ENCODE measurements at regions not wholly inside any gene's neighbourhood (a gene's known extent, or its start where the extent isn't known, plus 50 kb on each side); places are given as distances from the start of the nearest gene placed in this dataset.
"Not testable (repeated sequence)": the region's sequence is repeated elsewhere in the genome, so short reads cannot be mapped to it uniquely, and the experiment has no call there.

DNA sequence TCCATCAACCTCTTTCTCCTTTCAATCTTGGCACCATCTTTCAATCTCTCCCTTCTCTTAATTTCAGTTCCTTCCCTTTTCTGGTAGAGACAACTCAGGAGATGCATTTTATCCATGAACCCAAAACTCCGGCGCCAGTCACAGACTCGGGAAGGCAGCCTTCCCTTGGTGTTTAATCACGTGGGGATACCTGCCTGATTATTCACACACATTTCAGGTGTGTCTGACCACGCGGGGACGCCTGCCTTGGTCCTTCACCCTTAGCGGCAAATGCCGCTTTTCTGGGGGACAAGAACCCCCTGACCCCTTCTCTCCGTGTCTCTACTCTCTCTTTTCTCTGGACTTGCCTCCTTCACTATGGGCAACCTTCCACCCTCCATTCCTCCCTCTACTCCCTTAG lies 257.6 kb upstream of the GULP1 start:
- dilution Hi-C loops (cut with HindIII; ENCODE audit: low sequenced_read_pairs, unreplicated experiment); H2BK5ac ChIP-seq (ENCODE audit: low read depth, low read length, poor library complexity, severe bottlenecking); H3K4me2 ChIP-seq (ENCODE audit: low read depth, low read length); POLR2A ChIA-PET (ENCODE audit: unreplicated experiment); H3K9ac ChIP-seq (ENCODE audit: low read depth, low read length); H3K18ac ChIP-seq (ENCODE audit: low read depth, low read length); in situ Hi-C loops (cut with MboI; ENCODE audit: low sequenced_read_pairs); H4K91ac ChIP-seq (ENCODE audit: insufficient read depth, low read depth, low read length); CTCF ChIA-PET; BruUV-seq (replicated peaks); H2BK20ac ChIP-seq (ENCODE audit: low read depth, low read length); H3K4ac ChIP-seq (ENCODE audit: low read depth, low read length); H3K27me3 ChIP-seq (ENCODE audit: control insufficient read depth, insufficient read depth, low read length); ATAC-seq (ENCODE audit: low read depth); H4K8ac ChIP-seq (ENCODE audit: low read depth in 2 of 2, low read length in 2 of 2); H3K56ac ChIP-seq (ENCODE audit: extremely low read depth, insufficient read depth, low read length); H3K27ac ChIP-seq (ENCODE audit: insufficient read depth, low read length); H4K5ac ChIP-seq (ENCODE audit: low read depth, low read length); H3K9me1 ChIP-seq (ENCODE audit: insufficient read depth, low read length); intact Hi-C loops (cut with micrococcal nuclease); H3K4me1 ChIP-seq (ENCODE audit: control insufficient read depth, insufficient read depth, low read length); H3K79me1 ChIP-seq (ENCODE audit: low read depth in 1 of 2, low read length in 2 of 2); H3K9me3 ChIP-seq (ENCODE audit: control insufficient read depth, insufficient read depth, low read length); H2BK15ac ChIP-seq (ENCODE audit: low read depth, low read length); H2AK5ac ChIP-seq (ENCODE audit: low read depth, low read length); H3K14ac ChIP-seq (replicated peaks; ENCODE audit: low read depth, low read length); H2AK9ac ChIP-seq (replicated peaks; ENCODE audit: low read depth, low read length, poor library complexity); H3K23ac ChIP-seq (ENCODE audit: low read depth, low read length); H2BK120ac ChIP-seq (ENCODE audit: low read depth, low read length); DNase-seq; H3K4me3 ChIP-seq (ENCODE audit: insufficient read depth, low read depth, low read length); H3K36me3 ChIP-seq (ENCODE audit: control insufficient read depth, insufficient read depth, low read length); H2AFZ ChIP-seq (replicated peaks; ENCODE audit: low read length, poor library complexity); H4K20me1 ChIP-seq (ENCODE audit: insufficient read depth, low read length): not testable (repeated sequence)
- WGBS, 2 experiments (ENCODE audit: extremely low coverage in 2 of 2, insufficient read length in 1 of 2), result 100% methylated on average over 1 of the region's 10 CpGs; no CpG with 5 or more reads in 1 of the 2 experiments

DNA sequence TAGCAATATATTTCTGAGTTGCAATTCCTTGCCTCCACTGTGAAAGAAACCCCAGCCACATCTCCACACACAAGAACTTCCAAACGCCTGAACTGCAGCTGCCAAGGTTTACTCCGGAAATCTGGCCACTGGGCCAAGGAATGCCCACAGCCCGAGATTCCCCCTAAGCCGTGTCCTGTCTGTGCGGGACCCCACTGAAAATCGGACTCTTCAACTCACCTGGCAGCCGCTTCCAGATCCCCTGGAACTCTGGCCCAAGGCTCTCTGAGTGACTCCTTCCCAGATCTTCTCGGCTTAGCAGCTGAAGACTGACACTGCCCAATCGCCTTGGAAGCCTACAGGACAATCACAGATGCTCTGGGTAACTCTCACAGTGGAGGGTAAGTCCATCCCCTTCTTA lies 256.3 kb upstream of the GULP1 start:
- H3K4ac ChIP-seq (ENCODE audit: low read depth, low read length); CTCF ChIA-PET; H3K14ac ChIP-seq (replicated peaks; ENCODE audit: low read depth, low read length); H4K91ac ChIP-seq (ENCODE audit: insufficient read depth, low read depth, low read length); H3K4me1 ChIP-seq (ENCODE audit: control insufficient read depth, insufficient read depth, low read length); H2BK20ac ChIP-seq (ENCODE audit: low read depth, low read length); BruUV-seq (replicated peaks); dilution Hi-C loops (cut with HindIII; ENCODE audit: low sequenced_read_pairs, unreplicated experiment); H3K4me2 ChIP-seq (ENCODE audit: low read depth, low read length); H4K5ac ChIP-seq (ENCODE audit: low read depth, low read length); H2BK15ac ChIP-seq (ENCODE audit: low read depth, low read length); in situ Hi-C loops (cut with MboI; ENCODE audit: low sequenced_read_pairs); H3K4me3 ChIP-seq (ENCODE audit: insufficient read depth, low read depth, low read length); H3K23ac ChIP-seq (ENCODE audit: low read depth, low read length); H2AK5ac ChIP-seq (ENCODE audit: low read depth, low read length); H3K9ac ChIP-seq (ENCODE audit: low read depth, low read length); H3K18ac ChIP-seq (ENCODE audit: low read depth, low read length); ATAC-seq (ENCODE audit: low read depth); H3K27me3 ChIP-seq (ENCODE audit: control insufficient read depth, insufficient read depth, low read length); intact Hi-C loops (cut with micrococcal nuclease); H3K9me3 ChIP-seq (ENCODE audit: control insufficient read depth, insufficient read depth, low read length); H3K27ac ChIP-seq (ENCODE audit: insufficient read depth, low read length); H4K8ac ChIP-seq (ENCODE audit: low read depth in 2 of 2, low read length in 2 of 2); H3K9me1 ChIP-seq (ENCODE audit: insufficient read depth, low read length); DNase-seq; H4K20me1 ChIP-seq (ENCODE audit: insufficient read depth, low read length); H3K56ac ChIP-seq (ENCODE audit: extremely low read depth, insufficient read depth, low read length); H3K79me1 ChIP-seq (ENCODE audit: low read depth in 1 of 2, low read length in 2 of 2); POLR2A ChIA-PET (ENCODE audit: unreplicated experiment); H2AK9ac ChIP-seq (replicated peaks; ENCODE audit: low read depth, low read length, poor library complexity); H3K36me3 ChIP-seq (ENCODE audit: control insufficient read depth, insufficient read depth, low read length); H2BK5ac ChIP-seq (ENCODE audit: low read depth, low read length, poor library complexity, severe bottlenecking); H2AFZ ChIP-seq (replicated peaks; ENCODE audit: low read length, poor library complexity); H2BK120ac ChIP-seq (ENCODE audit: low read depth, low read length): not testable (repeated sequence)
- WGBS, 2 experiments (ENCODE audit: extremely low coverage in 2 of 2, insufficient read length in 1 of 2), result 95% methylated on average over 6 of the region's 9 CpGs; no CpG with 5 or more reads in 1 of the 2 experiments
